ENCODE measurements at regions not wholly inside any gene's neighbourhood (a gene's known extent, or its start where the extent isn't known, plus 50 kb on each side); places are given as distances from the start of the nearest gene placed in this dataset.

GRCh38 chr14:50021261-50022031, 94.9 kb downstream of the VCPKMT start:
- CTCF ChIA-PET = interaction anchor here (0.5 to 1.3 kb wide), 4 partner anchors 18 to 798 kb away, joined by 3 to 7 read pairs (median 4); partner anchors contain the start of gene ARF6
- POLR2A ChIA-PET = no interaction called here
- H3K4me3 ChIP-seq = no peak overlapping the region
- no peak for FAIRE-seq
- no peak for ATAC-seq
- WGBS (ENCODE audit: missing lambda C conversion rate) = 84% methylated on average over 5 of the region's 5 CpGs
- peaks cover 37% of the 10 kb centered on the region for H3K4me1 ChIP-seq
- no peak overlapping the region for H3K4me2 ChIP-seq
- peaks cover 18% of the 10 kb centered on the region for H3K9me3 ChIP-seq
- DNase-seq (ENCODE audit: low read depth in 1 of 2, low spot score in 1 of 2) = no peak
- H3K27ac ChIP-seq = no peak overlapping the region
- TF ChIP-seq ZFP36 (IDR thresholded peaks at IDR 0.05; ENCODE audit: borderline replicate concordance, partially characterized antibody) (no peak), MYC (IDR thresholded peaks at IDR 0.05; ENCODE audit: borderline replicate concordance, low read length) (no peak), ZNF302 (CRISPR knock-in tag; IDR thresholded peaks at IDR 0.05) (no peak), FOXS1 (CRISPR knock-in tag; IDR thresholded peaks at IDR 0.05) (no peak), HOXA7 (CRISPR knock-in tag; IDR thresholded peaks at IDR 0.05) (no peak), KDM1A (IDR thresholded peaks at IDR 0.05; ENCODE audit: low read depth) (no peak), BCL3 (IDR thresholded peaks at IDR 0.05) (no peak), MAZ (IDR thresholded peaks at IDR 0.05; ENCODE audit: borderline replicate concordance, low read depth, low read length) (no peak), JUNB (IDR thresholded peaks at IDR 0.05) (no peak), ZC3H11A (IDR thresholded peaks at IDR 0.05) (no peak), SMC3 (IDR thresholded peaks at IDR 0.05) (no peak), FOSB (CRISPR knock-in tag; IDR thresholded peaks at IDR 0.05) (no peak), MAFK (IDR thresholded peaks at IDR 0.05; ENCODE audit: partially characterized antibody) (no peak), E2F6 (IDR thresholded peaks at IDR 0.05; ENCODE audit: borderline replicate concordance, low read depth) (no peak), HOXB13 (CRISPR knock-in tag; IDR thresholded peaks at IDR 0.05; ENCODE audit: low read depth) (no peak), RARB (CRISPR knock-in tag; IDR thresholded peaks at IDR 0.05) (no peak), CBX8 (IDR thresholded peaks at IDR 0.05) (no peak), PHF8 (IDR thresholded peaks at IDR 0.05; ENCODE audit: borderline replicate concordance, low read depth) (no peak)

- POLR2A ChIA-PET = no interaction called here
- 94% methylated on average over 3 of the region's 3 CpGs for WGBS (ENCODE audit: missing lambda C conversion rate)
Observed at GRCh38 chr14:50022661-50023060, 93.7 kb downstream of the VCPKMT start.

More at GRCh38 chr14:50022661-50023060, 93.7 kb downstream of the VCPKMT start:
- no peak overlapping the region for H3K4me2 ChIP-seq
- FAIRE-seq = peak; percentile 23
- peaks cover 36% of the 10 kb centered on the region for H3K4me1 ChIP-seq
- H3K4me3 ChIP-seq = no peak overlapping the region
- ATAC-seq = no peak
- peaks cover 18% of the 10 kb centered on the region for H3K9me3 ChIP-seq
- DNase-seq (ENCODE audit: low read depth in 1 of 2, low spot score in 1 of 2) = no peak
- CTCF ChIA-PET = interaction anchor here (1.3 kb wide), 1 partner anchor 19 kb away, joined by 4 read pairs; no protein-coding TSS in a partner anchor
- no peak for TF ChIP-seq CHD2 (IDR thresholded peaks at IDR 0.05; ENCODE audit: low read length, partially characterized antibody)
- TF ChIP-seq PHF8 (IDR thresholded peaks at IDR 0.05; ENCODE audit: borderline replicate concordance, low read depth) = no peak
- TF ChIP-seq NPAS2 (CRISPR knock-in tag; IDR thresholded peaks at IDR 0.05; ENCODE audit: borderline replicate concordance) = no peak
- no peak for TF ChIP-seq USF2 (IDR thresholded peaks at IDR 0.05)
- TF ChIP-seq JUNB (IDR thresholded peaks at IDR 0.05) = no peak
- no peak for TF ChIP-seq CBX8 (IDR thresholded peaks at IDR 0.05)
- no peak for TF ChIP-seq ZNF302 (CRISPR knock-in tag; IDR thresholded peaks at IDR 0.05)
- TF ChIP-seq TP53 (CRISPR knock-in tag; IDR thresholded peaks at IDR 0.05) = no peak
- no peak for TF ChIP-seq BHLHE40 (IDR thresholded peaks at IDR 0.05; ENCODE audit: low read depth, low read length)
- no peak for TF ChIP-seq HOXB13 (CRISPR knock-in tag; IDR thresholded peaks at IDR 0.05; ENCODE audit: low read depth)
- TF ChIP-seq SMC3 (IDR thresholded peaks at IDR 0.05) = no peak
- TF ChIP-seq POLR2A (IDR thresholded peaks at IDR 0.05; ENCODE audit: low read length) = no peak
- no peak for TF ChIP-seq HEYL (CRISPR knock-in tag; IDR thresholded peaks at IDR 0.05)
- TF ChIP-seq HDAC2 (IDR thresholded peaks at IDR 0.05) = no peak
- no peak for TF ChIP-seq MAZ (IDR thresholded peaks at IDR 0.05; ENCODE audit: borderline replicate concordance, low read depth, low read length)
- TF ChIP-seq FOSB (CRISPR knock-in tag; IDR thresholded peaks at IDR 0.05) = no peak
- no peak for TF ChIP-seq ELK1 (IDR thresholded peaks at IDR 0.05; ENCODE audit: low read depth, low read length)
- no peak for TF ChIP-seq REST (IDR thresholded peaks at IDR 0.05)
- TF ChIP-seq KDM5A (IDR thresholded peaks at IDR 0.05) = no peak
- H3K27ac ChIP-seq = peak overlapping the region in 1 of 2 experiments; percentile 92; a peak in 4 of 6 replicates

Data from A549 (cell line).